PC-3 (cell line): ENCODE measurements at regions not wholly inside any gene's neighbourhood (a gene's known extent, or its start where the extent isn't known, plus 50 kb on each side); places are given as distances from the start of the nearest gene placed in this dataset.

Experiments used
- CTCF ChIP-seq: fragments of 300-600 bp; sonication (generic); conservative IDR thresholded peaks from 2 replicates; pipeline ENCODE4 v1.5.1; 2017; ENCODE audit warnings: antibody characterized with exemption, low read depth, mild to moderate bottlenecking, low read length
- EZH2 ChIP-seq: fragments of 300-600 bp; sonication (generic); IDR thresholded peaks from one replicate; pipeline ENCODE4 v1.6.1; 2017; ENCODE audit warnings: antibody characterized with exemption, mild to moderate bottlenecking, low read length; ENCODE audit not compliant: unreplicated experiment

- no peak for TF ChIP-seq CTCF
- TF ChIP-seq EZH2 = no peak
These were observed 134.3 kb upstream of the CNTN1 start for GRCh38 chr12:40557980-40558379.
